MG63 (cell line): ENCODE measurements at regions not wholly inside any gene's neighbourhood (a gene's known extent, or its start where the extent isn't known, plus 50 kb on each side); places are given as distances from the start of the nearest gene placed in this dataset.
"Not testable (repeated sequence)": the region's sequence is repeated elsewhere in the genome, so short reads cannot be mapped to it uniquely, and the experiment has no call there.

Source experiments
- DNase-seq: peaks from one replicate; pipeline ENCODE4 v3.0.0-alpha.2; 2020
- H3K27me3 ChIP-seq: fragments of 250-450 bp; sonication (Bioruptor Pico); 2 replicates; pipeline ENCODE4 v1.5.1; 2020; ENCODE audit warnings: mild to moderate bottlenecking, moderate library complexity
- H3K36me3 ChIP-seq: fragments of 250-450 bp; sonication (Bioruptor Pico); 2 replicates; pipeline ENCODE4 v1.5.1; 2020; ENCODE audit warnings: mild to moderate bottlenecking, moderate library complexity
- H3K4me3 ChIP-seq: fragments of 250-450 bp; sonication (Bioruptor Pico); 2 replicates; pipeline ENCODE4 v1.5.1; 2020; ENCODE audit warnings: mild to moderate bottlenecking, moderate library complexity
- H3K9me3 ChIP-seq: fragments of 250-450 bp; sonication (Bioruptor Pico); 2 replicates; pipeline ENCODE4 v1.5.1; 2020; ENCODE audit warnings: mild to moderate bottlenecking, moderate library complexity

DNA sequence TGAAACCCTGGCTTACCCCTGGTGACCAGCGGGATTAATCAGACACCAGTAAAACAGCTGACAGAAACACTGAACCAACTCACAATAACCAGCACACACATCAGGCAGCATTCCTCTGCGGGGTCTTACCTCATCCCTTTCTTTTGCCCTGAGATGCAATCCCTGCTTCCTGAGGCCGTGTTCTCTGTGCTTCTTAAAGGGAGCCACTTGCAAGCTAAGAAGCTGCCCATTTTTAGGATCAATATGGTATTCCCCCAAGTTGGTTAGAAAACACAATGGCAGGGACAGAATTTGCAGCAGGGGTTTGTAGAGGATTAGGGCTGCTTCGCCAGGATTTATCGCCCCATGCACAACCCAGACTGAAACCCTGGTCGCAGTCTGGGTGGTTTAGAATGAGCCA is 74.7 kb upstream of the OLIG2 start:
- H3K4me3 ChIP-seq: no peak overlapping the region
- peaks cover 41% of the 10 kb centered on the region for H3K27me3 ChIP-seq
- no peaks in the 10 kb centered on the region for H3K36me3 ChIP-seq
- no peaks in the 10 kb centered on the region for H3K9me3 ChIP-seq
- no peak for DNase-seq

- peaks cover 41% of the 10 kb centered on the region for H3K27me3 ChIP-seq
- H3K36me3 ChIP-seq: no peaks in the 10 kb centered on the region
- no peak for DNase-seq
These were observed 71.4 kb upstream of the OLIG2 start for GRCh38 chr21:32954353-32954752.

DNA sequence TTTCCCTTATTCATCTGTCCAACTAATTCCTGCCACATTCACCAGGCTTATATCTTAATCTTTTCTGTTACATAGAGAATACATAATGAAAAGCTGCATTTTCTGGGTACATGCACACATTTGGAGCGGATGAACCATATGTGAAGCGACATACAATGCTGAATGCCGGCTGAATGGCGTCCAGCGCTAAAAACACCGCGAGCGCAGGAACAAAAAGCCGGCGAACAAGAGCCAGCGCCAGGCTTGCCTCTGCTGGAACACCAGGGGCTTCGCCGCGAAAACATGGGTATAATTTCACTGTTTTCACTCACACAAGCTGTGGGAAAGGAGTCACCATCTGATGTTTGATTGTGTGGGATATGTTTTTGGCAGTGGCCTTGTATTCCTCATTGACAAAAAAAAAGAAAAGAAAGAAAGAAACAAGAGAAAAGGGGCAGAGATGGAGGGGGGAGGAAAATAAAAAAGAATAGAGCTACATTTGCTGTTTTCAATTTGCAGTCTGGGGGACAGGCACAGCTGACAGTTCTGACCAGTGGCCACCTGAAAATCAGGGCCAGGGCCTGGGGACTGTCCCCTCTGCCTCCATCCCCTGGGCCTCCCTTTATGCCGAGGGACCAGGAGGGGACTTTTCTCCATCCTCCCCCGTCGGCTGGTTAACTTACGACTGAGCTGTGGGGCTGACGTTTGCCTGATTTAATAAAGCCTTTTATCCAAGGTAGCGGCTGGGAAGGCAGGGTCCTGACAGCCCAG is 70.2 kb upstream of the OLIG2 start:
- DNase-seq: peak; percentile 5
- Histone ChIP-seq H3K4me3 (no peak overlapping the region), H3K36me3 (no peaks in the 10 kb centered on the region), H3K9me3 (no peaks in the 10 kb centered on the region), H3K27me3 (peaks cover 44% of the 10 kb centered on the region)

More at GRCh38 chr21:32954353-32954752, 71.4 kb upstream of the OLIG2 start:
- Histone ChIP-seq H3K9me3 (no peaks in the 10 kb centered on the region), H3K4me3 (no peak overlapping the region)

DNA sequence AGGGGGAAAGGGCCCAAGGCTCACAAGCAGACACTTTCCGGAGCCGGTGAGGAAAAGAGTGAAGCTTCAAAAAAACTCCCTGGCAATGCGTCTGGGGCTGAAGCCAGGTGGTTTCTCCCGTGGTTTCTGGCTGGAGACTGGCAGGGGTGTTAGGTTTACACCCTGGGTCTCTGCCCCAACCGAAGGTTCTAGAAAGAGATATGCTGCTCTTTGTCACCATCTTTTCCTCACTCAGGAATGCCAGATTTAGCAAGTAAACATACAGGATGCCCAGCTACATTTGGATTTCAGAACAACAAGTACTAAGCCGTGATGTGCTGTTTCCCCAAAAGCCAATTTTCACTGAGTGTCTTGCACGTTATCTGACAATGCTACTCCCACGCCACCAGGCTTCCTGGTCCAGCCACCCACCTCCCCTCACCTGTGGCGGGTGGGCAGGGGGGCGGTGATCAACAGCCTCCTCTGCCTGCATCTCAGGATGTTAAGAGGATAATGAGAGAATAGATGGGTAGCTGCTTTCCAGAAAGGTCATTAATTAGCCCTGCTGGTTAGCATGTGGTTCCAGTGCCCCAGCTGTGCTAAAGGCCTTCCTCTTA is 69.6 kb upstream of the OLIG2 start:
- Histone ChIP-seq H3K4me3 (no peak overlapping the region), H3K27me3 (peaks cover 44% of the 10 kb centered on the region), H3K9me3 (no peaks in the 10 kb centered on the region), H3K36me3 (no peaks in the 10 kb centered on the region)
- DNase-seq: no peak

- H3K27me3 ChIP-seq: peaks cover 34% of the 10 kb centered on the region
- H3K9me3 ChIP-seq: no peaks in the 10 kb centered on the region; the same call in 1 of the 2 replicates
- no peak for DNase-seq
- no peak overlapping the region for H3K4me3 ChIP-seq
- no peaks in the 10 kb centered on the region for H3K36me3 ChIP-seq
These were observed 68.2 kb upstream of the OLIG2 start for GRCh38 chr21:32957545-32957944.

DNA sequence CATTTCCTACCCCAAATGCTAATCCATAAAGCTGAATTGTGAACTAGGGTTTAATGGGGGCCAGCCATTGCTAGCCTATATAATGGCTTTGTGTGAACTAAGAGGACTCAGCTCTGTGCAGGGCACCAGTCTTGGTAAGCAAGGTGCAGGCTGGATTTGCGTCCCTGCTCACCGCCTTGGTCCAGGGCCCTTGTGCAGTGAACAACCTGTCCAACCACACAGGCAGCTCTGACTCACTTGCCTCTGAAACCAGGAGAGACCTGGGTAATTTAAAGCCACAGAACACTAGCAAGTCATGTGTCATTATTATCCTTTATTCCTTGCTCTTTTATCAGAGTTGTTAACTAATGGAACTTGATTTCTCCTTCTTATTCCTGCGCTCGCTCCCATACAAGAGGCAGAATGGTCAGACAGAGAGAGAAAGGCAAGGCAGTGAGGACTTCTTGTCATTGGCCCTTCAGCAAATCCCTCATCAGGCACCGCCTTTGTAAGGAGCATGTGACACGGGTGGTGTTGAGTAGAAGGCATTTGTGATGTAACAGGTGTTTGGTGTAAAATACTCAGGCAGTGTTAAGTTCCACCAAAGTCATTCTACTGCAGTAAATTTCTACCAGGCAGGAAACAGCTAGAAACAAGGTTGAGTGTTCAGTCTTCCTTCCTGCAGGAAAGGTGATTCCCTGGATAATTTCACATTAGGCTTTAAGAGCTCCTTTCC is 67.3 kb upstream of the OLIG2 start:
- no peaks in the 10 kb centered on the region for H3K36me3 ChIP-seq
- no peak for DNase-seq

GRCh38 chr21:32962268-32962667 is 63.5 kb upstream of the OLIG2 start:
- H3K9me3 ChIP-seq: no peaks in the 10 kb centered on the region; the same call in 1 of the 2 replicates
- no peak for DNase-seq
- peaks cover 19% of the 10 kb centered on the region for H3K27me3 ChIP-seq
- H3K4me3 ChIP-seq: no peak overlapping the region
- no peaks in the 10 kb centered on the region for H3K36me3 ChIP-seq

More for the DNA sequence above, 67.3 kb upstream of the OLIG2 start:
- Histone ChIP-seq H3K27me3 (peaks cover 30% of the 10 kb centered on the region), H3K4me3 (no peak overlapping the region), H3K9me3 (no peaks in the 10 kb centered on the region; the same call in 1 of the 2 replicates)

DNA sequence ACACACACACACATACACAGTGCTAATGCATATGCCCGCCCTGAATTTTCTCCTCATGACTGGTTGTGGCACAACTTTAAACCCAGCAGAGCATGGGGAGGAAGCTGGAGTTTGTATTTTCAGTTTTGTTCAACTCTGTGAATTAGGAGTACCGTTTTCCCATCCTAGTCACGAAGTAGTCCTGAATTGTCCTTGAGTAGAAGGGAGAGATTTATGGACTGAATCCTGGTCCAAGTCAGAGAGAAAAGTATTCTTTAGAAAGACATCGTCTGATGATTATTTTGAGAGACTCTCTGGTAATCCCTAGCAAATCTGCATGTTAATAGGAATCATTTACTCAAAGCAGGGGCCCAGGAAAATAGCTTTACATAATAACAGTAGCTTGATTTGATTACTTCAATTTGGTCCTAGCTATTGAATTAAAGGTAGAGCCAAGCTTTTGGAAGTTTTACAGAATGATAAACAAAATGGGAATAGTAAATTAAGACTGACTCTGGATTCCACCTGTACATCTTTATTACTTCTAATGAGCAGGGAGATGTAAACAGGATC is 60.5 kb upstream of the OLIG2 start:
- Histone ChIP-seq H3K4me3 (no peak overlapping the region), H3K9me3 (no peaks in the 10 kb centered on the region; the same call in 1 of the 2 replicates), H3K27me3 (peaks cover 15% of the 10 kb centered on the region), H3K36me3 (no peaks in the 10 kb centered on the region)
- no peak for DNase-seq

DNA sequence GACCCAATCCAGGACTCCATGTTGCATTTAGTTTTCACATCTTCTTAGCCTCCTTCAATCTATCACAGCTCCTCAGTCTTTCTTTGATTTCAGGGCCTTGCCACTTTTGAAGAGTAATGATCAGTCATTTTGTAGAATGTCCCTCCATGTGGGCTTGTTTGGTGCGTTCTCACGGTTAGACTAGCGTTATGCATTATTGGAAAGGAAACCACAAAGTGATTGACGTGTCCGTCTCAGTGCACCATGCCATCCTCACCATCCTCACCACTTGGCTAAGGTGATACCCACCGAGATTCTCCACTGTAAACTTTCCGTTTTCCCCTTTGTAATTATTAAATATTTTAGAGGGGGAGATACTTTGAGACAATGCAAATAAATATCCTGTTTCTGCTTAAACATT is 59.6 kb upstream of the OLIG2 start:
- H3K27me3 ChIP-seq: peaks cover 15% of the 10 kb centered on the region
- no peaks in the 10 kb centered on the region for H3K36me3 ChIP-seq
- no peak for DNase-seq
- H3K9me3 ChIP-seq: no peaks in the 10 kb centered on the region; the same call in 1 of the 2 replicates
- no peak overlapping the region for H3K4me3 ChIP-seq

GRCh38 chr21:32968103-32968502 is 57.6 kb upstream of the OLIG2 start:
- H3K4me3 ChIP-seq, H3K36me3 ChIP-seq, DNase-seq, H3K9me3 ChIP-seq: not testable (repeated sequence)
- H3K27me3 ChIP-seq: peaks cover 14% of the 10 kb centered on the region

DNA sequence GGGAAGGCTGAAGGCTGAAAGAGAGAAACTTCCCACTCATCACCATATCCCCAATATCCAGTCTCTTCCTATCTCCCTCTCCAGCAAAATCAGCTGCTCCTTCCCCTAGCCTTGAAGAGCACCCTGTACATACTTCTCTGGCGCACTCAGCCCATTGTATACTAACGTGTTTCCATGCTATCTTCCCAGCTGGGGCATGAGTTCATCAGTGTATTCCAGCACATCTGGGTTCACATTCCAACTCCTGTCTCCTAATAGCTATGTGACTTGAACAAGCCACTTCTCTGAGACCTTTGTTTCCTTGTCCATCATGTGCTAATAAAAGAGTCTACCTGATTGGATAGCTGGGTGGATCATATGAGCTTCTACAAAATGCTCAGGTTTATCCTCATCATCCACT is 51.1 kb upstream of the OLIG2 start:
- H3K36me3 ChIP-seq: no peaks in the 10 kb centered on the region
- no peak for DNase-seq
- H3K4me3 ChIP-seq: no peak overlapping the region
- no peaks in the 10 kb centered on the region for H3K9me3 ChIP-seq
- H3K27me3 ChIP-seq: peaks cover 5% of the 10 kb centered on the region

DNA sequence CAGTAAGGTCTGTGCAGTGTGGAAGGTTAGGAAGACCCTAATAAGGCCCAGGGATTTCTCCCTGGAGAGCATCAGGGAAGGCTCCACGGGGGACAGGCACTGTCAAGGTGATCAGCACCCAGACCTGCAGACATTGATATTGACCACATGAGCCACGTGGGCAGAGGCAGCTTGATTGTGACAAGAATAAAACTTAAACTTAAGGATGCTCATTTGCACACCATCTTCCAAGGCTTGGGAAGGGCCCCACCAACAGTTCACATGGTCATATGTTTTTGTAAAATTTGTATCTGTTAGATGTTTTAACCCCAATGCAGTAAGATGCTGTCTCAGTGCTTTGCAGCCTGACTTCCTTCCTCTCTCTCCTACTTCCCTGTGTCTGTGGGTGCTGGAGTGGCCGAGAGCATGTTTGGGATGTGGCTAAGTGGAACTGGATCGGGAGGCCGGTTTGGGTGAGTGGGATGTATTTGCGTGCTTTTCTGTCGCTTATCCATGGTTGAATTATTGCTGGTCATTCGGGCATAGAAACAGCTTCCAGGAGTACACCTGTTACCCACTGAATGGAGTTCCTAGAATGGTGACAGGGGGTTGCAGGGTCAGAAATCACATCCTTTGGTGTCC is 49.8 kb upstream of the OLIG2 start:
- H3K27me3 ChIP-seq: peaks cover 5% of the 10 kb centered on the region
- H3K4me3 ChIP-seq: no peak overlapping the region
- no peak for DNase-seq
- no peaks in the 10 kb centered on the region for H3K9me3 ChIP-seq
- no peaks in the 10 kb centered on the region for H3K36me3 ChIP-seq
